Stimulated activated CD8-positive, alpha-beta memory T cell treated with anti-CD3 and anti-CD28 coated beads, Interleukin-2, amount 100 ng/mL, for 48 hours (primary cell): ENCODE measurements at regions not wholly inside any gene's neighbourhood (a gene's known extent, or its start where the extent isn't known, plus 50 kb on each side); places are given as distances from the start of the nearest gene placed in this dataset.
"Not testable (repeated sequence)": the region's sequence is repeated elsewhere in the genome, so short reads cannot be mapped to it uniquely, and the experiment has no call there.

Source experiments
- DNase-seq, 2 donors: peaks; one replicate each; pipeline ENCODE4 v3.0.0-alpha.2; 2020; ENCODE audit warnings: low read depth in 2 of 2

DNA sequence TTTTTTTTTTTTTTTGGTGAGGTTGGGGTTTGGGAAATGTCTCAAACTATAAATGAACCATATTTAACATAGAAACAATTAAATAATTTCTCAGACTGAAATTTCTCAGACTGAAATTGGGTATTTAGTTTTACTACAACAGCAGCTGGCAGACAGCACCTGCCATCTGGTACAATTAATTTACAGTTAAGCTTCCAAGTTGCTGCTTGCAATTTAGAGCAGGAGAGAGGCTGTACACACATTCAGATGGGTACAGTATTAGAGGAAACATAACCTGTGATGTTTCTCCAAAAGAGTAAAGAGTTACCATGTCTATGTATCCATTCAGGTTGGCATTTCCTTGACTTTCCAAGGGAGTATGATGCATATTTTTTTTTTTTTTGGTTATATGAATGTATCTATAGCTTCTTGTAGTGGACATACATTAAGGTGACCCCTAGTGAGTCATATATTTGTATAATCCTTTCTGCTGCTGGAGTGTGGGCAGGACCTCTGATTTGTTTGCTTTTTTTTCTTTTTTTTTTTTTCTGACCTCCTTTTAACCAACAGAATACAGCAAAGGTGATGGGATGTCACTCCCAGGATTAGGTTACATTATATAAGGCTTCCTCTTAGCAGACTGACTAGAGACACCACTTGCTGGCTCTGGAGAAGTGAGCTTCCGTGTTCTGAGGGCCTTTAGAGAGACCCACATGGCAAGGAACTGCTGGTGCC, 201.7 kb downstream of the PTH2R start:
- no peak for DNase-seq

- no peak for DNase-seq
Observed at GRCh38 chr2:208609166-208609804, 202.7 kb downstream of the PTH2R start.

DNA sequence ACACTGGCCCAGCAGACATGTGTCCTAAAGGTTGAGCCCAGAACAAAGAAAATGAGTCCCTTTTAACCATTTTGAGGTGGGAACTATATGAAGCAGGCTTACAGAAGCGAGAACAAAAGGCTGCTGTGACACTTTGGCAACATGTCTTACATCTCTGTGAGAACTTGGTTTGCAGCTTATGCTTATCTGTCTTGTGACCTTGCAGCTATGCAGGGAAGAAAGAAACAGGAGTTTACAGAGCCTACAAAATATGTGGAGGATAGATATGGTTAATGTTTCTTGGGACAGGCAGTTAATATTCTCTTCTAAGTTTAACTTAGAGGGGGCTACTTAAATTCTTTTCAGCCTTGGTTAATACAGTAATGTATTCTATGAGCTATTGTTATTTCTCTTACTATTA, 209.1 kb downstream of the PTH2R start:
- DNase-seq, result not testable (repeated sequence)

DNA sequence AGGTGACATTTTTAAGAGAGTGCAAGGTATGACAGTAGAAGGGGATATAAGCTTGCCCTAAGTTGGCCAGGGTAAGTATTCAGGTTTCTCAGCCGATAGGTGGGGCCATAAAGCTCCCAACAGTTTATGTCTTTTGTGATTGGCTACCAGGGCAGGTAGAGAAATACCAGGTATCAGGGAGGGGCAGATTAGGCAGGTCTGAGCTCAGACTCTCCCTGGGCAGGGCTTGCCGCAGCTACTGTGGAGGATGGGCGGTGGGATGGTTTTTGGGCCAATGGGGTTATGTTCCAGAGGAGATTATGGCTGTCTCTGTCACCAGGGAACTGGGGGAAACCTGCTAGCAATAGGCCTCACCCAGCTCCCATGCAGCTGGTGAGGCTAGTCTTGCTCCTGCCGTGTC, 211.6 kb downstream of the PTH2R start:
- DNase-seq, result no peak

DNA sequence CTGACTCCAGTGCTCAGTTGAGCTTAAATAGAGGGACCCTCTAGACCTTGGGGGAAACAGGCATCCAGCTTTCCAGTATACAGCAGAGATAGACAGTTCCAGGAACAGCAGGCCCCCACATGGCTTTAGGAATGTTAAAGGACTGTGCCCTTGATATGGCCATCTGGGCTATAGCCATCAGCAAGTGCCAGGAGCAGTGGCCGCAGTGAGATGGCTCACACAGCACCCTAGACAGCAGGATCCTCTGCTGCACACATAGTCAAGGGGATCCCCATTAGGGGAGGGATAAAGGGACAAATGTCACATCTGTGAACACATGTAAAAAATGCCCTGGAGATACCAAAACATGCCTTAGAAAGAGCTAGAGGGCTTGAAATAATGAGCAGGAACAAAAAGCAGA, 213.4 kb downstream of the PTH2R start:
- DNase-seq, result no peak

DNA sequence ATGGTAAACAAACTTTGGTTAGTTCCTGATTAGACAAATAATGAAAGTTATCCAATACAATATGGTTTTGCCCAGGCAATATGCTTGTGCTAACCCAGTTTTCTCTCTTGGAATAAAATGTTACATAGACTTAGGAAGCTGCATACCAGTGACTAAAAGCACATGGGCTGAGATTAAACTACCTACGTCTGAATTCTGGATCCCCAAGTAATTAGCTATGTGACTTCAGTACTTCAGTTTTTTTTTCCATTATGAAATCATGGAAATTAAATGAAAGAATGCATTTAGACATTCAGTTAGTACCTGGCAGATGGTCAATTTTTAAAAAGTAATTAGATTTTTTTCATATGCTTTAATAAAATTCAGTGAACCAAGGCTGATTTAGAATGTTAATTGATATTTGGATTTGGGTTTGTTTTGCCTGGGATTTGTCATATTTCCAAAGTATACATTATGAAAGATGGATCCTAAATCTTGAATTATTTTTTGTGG, 213.9 kb downstream of the PTH2R start:
- DNase-seq, result no peak

- no peak for DNase-seq
Observed at GRCh38 chr2:208627110-208627884, 220.7 kb downstream of the PTH2R start.

- no peak for DNase-seq
Observed at GRCh38 chr2:208627916-208628315, 221.3 kb downstream of the PTH2R start.

- DNase-seq, result no peak
Observed at GRCh38 chr2:208638059-208638458, 231.5 kb downstream of the PTH2R start.

DNA sequence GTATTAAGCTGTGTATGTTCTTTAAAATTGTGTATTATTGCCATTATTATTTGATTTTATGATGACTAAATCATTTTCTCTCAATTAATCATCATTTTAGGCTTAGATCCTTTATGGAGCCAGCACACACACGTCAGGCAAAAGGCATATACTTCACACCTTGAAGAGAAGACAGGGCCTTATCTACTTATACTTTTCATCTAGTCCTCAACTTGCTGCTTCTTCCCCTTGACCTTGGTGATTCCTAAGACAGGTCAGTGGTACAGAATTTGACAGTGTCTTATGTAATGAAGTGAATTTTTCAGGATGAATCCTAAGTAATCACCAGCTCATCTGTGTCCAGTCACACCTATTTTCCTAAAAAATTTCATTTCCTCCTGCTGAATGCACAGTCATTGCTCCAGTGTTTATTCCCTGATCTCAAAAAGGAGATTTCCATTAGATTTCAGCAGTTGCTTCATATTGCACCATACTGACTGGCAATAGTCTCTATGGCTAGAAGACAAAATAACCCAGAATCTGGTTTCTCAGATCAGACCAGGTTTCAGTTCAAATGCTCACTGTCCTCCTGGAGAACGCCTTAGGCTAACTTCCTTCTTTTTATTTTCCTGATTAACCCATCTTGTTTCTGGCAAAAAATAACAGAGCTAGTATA, 235.7 kb downstream of the PTH2R start:
- DNase-seq, result no peak

GRCh38 chr2:208643145-208643544, 236.6 kb downstream of the PTH2R start:
- no peak for DNase-seq

DNA sequence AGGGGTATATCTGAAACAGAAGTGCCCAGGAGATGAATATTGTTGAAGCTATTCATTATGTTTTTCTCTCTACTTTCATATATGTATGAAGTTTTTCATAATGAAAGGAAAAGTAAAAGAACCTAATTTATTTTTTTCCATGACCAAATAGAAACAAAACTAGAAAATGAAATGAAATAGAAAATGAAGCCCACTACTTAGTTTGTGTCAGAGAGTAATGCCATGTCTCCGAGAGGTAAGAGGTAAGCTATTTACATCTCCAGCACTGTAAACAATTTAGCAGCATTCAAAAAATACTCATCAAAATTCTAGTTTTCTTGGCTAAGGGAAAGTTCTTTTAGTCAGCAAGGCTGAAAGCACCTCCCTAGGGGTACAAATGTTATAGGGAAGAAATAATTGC, 238.6 kb downstream of the PTH2R start:
- DNase-seq, result no peak

DNA sequence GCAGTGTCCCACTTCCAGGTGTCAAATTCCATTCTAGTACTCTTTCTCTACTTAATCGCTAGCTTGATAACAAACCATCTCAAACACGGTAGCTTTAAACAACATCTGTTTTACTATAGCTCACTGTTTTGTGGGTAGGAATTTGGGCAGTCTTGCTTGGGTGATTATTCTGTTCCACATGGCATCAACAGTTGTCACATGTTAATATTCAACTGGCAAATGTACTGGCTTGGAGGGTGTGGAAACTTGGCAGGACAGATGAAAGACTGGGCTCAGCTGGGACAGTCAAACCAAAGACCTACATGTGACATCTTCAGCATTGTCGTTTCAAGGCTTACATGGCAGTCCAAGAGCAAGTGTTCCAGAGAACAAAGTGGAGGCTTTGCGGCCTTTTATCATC, 241.8 kb downstream of the PTH2R start:
- DNase-seq, result no peak

DNA sequence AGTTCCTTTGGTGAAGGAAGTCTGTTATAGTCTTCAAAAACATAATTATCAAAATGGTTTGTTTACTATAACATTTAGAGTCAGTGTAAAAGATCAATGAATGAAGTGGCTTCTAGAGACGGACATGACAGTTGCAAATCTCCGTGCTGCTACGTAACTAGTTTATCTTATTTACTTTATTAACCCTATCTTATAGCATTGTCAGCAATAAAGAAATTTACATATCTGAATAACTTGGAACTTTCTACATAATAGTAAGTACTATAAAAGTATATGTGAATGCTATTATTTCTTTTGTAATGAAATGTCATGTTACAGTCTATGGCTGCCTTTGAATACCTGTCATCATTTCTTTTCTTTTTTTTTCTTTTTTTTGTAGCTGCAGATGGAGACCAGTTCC, 246.8 kb downstream of the PTH2R start:
- DNase-seq, result no peak

- no peak for DNase-seq
Observed at GRCh38 chr2:208654056-208654455, 247.5 kb downstream of the PTH2R start.

- DNase-seq, result no peak
Observed at GRCh38 chr2:208657468-208657867, 250.9 kb downstream of the PTH2R start.

- DNase-seq, result no peak
Observed at GRCh38 chr2:208669394-208669793, 262.8 kb downstream of the PTH2R start.

GRCh38 chr2:208671284-208671683, 264.7 kb downstream of the PTH2R start:
- no peak for DNase-seq

DNA sequence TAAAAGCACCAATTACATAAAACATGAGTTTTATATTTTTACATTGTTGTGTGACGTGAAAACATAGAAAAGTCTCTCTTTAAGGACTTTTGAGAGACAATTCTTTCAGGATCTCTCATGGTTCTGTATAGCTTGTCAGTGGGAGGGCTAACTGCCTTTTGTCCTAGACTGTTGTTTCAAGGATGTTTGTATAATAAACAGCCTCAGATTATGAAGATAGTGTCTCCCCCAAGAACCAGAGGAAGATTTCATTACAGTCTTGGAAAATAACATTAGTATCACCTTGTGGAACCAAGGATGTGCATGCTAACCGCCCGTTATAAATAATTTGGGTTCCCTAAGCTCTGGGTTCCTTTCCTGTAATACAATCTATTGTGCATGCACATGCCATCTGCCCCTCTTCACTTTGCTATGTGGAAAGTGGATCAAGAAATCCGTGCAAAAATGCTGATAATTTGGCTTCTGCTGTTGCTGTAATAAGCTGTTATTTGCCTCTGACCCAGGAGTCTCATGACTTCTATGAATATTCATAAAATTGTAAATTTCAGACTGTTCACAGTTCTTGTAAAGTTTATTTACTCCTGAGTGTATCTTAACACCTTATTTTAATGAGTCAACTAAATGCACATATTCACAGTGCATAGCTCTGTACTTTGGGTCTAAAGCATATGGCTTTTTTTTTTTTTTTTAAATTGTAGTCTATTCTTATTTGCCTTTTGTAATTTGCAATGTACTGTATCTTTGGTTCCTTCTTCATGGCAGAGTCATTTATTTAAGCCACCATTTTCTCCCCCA, 265.5 kb downstream of the PTH2R start:
- DNase-seq, result no peak

- DNase-seq, result no peak
Observed at GRCh38 chr2:208673631-208674030, 267.0 kb downstream of the PTH2R start.

- no peak for DNase-seq
Observed at GRCh38 chr2:208674919-208675318, 268.3 kb downstream of the PTH2R start.
